Endothelial cell of umbilical vein (primary cell): ENCODE measurements at regions not wholly inside any gene's neighbourhood (a gene's known extent, or its start where the extent isn't known, plus 50 kb on each side); places are given as distances from the start of the nearest gene placed in this dataset.

Experiments
- BruUV-seq: library from RNA; stranded (reverse); fragments of 400-500 nt; replicated peaks from 2 replicates; lab custom pipeline; 2021; lab: Mats Ljungman, UMichigan
- CTCF ChIA-PET: fragments of 300-600, 350-600 bp; sonication (Branson Sonifier 250); formaldehyde crosslinking; loops from one replicate; lab custom pipeline; 2021; ENCODE audit warnings: antibody characterized with exemption, inconsistent platforms; lab: Charles Lee
- POLR2A ChIA-PET: fragments of 300-600, 350-600 bp; sonication (Branson Sonifier 250); formaldehyde crosslinking; loops from one replicate; lab custom pipeline; 2021; ENCODE audit warnings: antibody characterized with exemption, inconsistent platforms; lab: Charles Lee
- DNase-seq: peaks from one replicate; pipeline ENCODE4 v3.0.0-alpha.2; 2011; ENCODE audit warnings: low read depth, low spot score
- FAIRE-seq: peaks from 2 replicates; lab custom pipeline; 2011; peaks lifted over from hg19 to GRCh38; lab: Jason Lieb, UNC
- H2AFZ ChIP-seq: 2 replicates; pipeline ENCODE4 v1.6.0; 2012; ENCODE audit warnings: low read depth, low read length, control low read depth, inconsistent platforms
- H3K27ac ChIP-seq: 2 replicates; pipeline ENCODE4 v1.5.1; 2011; ENCODE audit warnings: low read depth, mild to moderate bottlenecking, control low read depth, low read length, moderate library complexity; ENCODE audit not compliant: insufficient read depth
- H3K27me3 ChIP-seq, 2 experiments: 2 replicates each; pipeline versions ENCODE4 v1.6.0 to v1.6.1; 2011; ENCODE audit warnings: low read length in 2 of 2, mixed read lengths in 1 of 2; ENCODE audit not compliant: control insufficient read depth in 2 of 2, insufficient read depth in 2 of 2
- H3K36me3 ChIP-seq, 2 experiments: 2 replicates in 1 of 2; 3 replicates in 1 of 2; pipeline ENCODE4 v1.5.1; 2011; ENCODE audit warnings: low read length in 2 of 2, mild to moderate bottlenecking in 1 of 2, moderate library complexity in 1 of 2; ENCODE audit not compliant: control insufficient read depth in 2 of 2, insufficient read depth in 2 of 2; ENCODE audit errors: extremely low read depth in 1 of 2
- H3K4me1 ChIP-seq: 3 replicates; pipeline ENCODE4 v1.5.1; 2011; ENCODE audit warnings: mild to moderate bottlenecking, low read length; ENCODE audit not compliant: control insufficient read depth, insufficient read depth; ENCODE audit errors: extremely low read depth
- H3K4me2 ChIP-seq: 2 replicates; pipeline ENCODE4 v1.6.1; 2011; ENCODE audit warnings: low read length, control low read depth, mixed read lengths; ENCODE audit not compliant: insufficient read depth
- H3K4me3 ChIP-seq, 3 experiments: fragments of 200-600 bp in 1 of 3; sonication (generic), shearing (Covaris generic) in 1 of 3; replicated peaks in 1 of 3; 2 replicates each; pipeline ENCODE4 v1.5.1; 2011 to 2016; ENCODE audit warnings: control low read depth in 3 of 3, low read length in 3 of 3, mild to moderate bottlenecking in 2 of 3, inconsistent platforms in 1 of 3, low read depth in 1 of 3, moderate library complexity in 1 of 3; ENCODE audit not compliant: insufficient read depth in 1 of 3
- H3K79me2 ChIP-seq: 2 replicates; pipeline ENCODE4 v1.6.0; 2012; ENCODE audit warnings: low read length, inconsistent platforms; ENCODE audit not compliant: control insufficient read depth, insufficient read depth
- H3K9ac ChIP-seq: replicated peaks from 2 replicates; pipeline ENCODE3; 2011; ENCODE audit warnings: low read length, control low read depth; ENCODE audit not compliant: insufficient read depth; ENCODE audit errors: extremely low read depth
- H3K9me1 ChIP-seq: replicated peaks from 3 replicates; pipeline ENCODE4 v1.6.0; 2011; ENCODE audit warnings: mild to moderate bottlenecking, low read length; ENCODE audit not compliant: control insufficient read depth, insufficient read depth; ENCODE audit errors: extremely low read depth
- H3K9me3 ChIP-seq: replicated peaks from 2 replicates; pipeline ENCODE4 v1.5.1; 2012; ENCODE audit warnings: low read length, inconsistent platforms; ENCODE audit not compliant: control insufficient read depth, insufficient read depth
- H4K20me1 ChIP-seq: replicated peaks from 2 replicates; pipeline ENCODE3; 2011; ENCODE audit warnings: mild to moderate bottlenecking, low read length; ENCODE audit not compliant: control insufficient read depth, insufficient read depth; ENCODE audit errors: extremely low read depth
- EZH2 ChIP-seq: IDR thresholded peaks from 2 replicates; pipeline ENCODE4 v1.6.1; 2012; ENCODE audit warnings: borderline replicate concordance, low read depth, mild to moderate bottlenecking, moderate library complexity, low read length, inconsistent platforms; ENCODE audit not compliant: severe bottlenecking
- FOS ChIP-seq: IDR thresholded peaks from 2 replicates; pipeline ENCODE4 v1.6.1; 2011; ENCODE audit warnings: mild to moderate bottlenecking, low read length, moderate library complexity, borderline replicate concordance; ENCODE audit not compliant: insufficient read depth
- GATA2 ChIP-seq: IDR thresholded peaks from 2 replicates; pipeline ENCODE4 v1.7.0; 2011; ENCODE audit warnings: low read depth, mild to moderate bottlenecking, moderate library complexity, mixed read lengths, low read length; ENCODE audit not compliant: insufficient read length, insufficient read depth
- JUN ChIP-seq: IDR thresholded peaks from 2 replicates; pipeline ENCODE4 v1.6.1; 2011; ENCODE audit warnings: borderline replicate concordance, low read depth; ENCODE audit not compliant: insufficient read length, insufficient read depth
- MAX ChIP-seq: IDR thresholded peaks from 2 replicates; pipeline ENCODE4 v1.6.1; 2011; ENCODE audit not compliant: insufficient read depth, insufficient read length
- POLR2A ChIP-seq: IDR thresholded peaks from 2 replicates; pipeline ENCODE4 v1.6.1; 2012; ENCODE audit warnings: low read depth, mild to moderate bottlenecking, control low read depth, low read length
- POLR2AphosphoS5 ChIP-seq: IDR thresholded peaks from 2 replicates; pipeline ENCODE4 v1.6.1; 2012; ENCODE audit warnings: low read depth, mild to moderate bottlenecking, control low read depth, low read length, moderate library complexity; ENCODE audit not compliant: insufficient read depth
- dilution Hi-C: fragments of 300-500 bp; cut with MboI; formaldehyde crosslinking; loops from one replicate; pipeline ENCODE4 v1.15.0; 2019; ENCODE audit warnings: low sequenced_read_pairs; ENCODE audit not compliant: extremely low pct_ligation_motif_present
- intact Hi-C: fragments of 100-400 bp; cut with micrococcal nuclease; formaldehyde crosslinking; loops from one replicate; pipeline ENCODE4 v1.10.0; 2022

DNA sequence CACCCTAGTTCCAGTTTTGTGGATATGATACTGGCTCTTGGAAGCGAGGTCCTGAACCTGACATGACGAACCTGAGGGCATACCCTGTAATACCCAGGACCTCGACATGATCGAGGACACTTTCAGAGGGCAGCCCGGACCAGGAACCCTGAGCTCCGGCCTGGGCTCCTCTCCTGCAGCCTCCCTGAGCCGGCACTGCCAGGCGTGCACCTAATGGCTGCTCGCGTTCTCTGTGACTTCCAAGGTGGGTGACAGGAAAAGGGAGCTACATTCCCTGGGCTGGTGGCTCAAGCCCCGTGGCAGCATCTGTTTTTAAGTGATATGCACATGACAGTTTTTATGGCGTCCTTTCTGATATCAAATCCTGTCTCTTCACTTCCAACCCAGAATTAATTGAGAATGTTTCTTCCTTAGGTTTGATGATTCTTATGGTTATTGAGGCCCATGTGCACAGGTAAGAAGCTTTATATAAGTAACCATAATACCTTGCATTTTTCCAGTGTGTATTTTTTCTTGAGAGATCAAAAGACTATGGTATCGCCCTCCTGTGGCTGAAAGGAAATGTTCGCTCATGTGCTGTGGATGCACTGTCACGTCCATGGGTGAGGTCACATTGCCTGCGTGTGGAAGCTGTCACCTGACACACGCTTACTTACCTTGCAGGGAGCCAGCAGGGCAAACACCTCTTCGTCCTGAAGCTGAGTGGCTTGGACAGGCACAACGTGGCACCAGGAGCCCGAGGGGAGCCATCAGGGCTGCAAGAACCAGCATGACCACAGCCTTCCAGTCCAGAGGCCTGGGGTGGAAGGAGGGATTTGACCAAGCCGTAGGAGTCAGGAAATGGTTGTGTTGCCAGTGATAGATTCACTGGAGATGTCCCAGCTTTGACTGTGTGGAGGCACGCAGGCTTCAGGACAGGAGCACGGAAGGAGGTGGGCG, 367.4 kb upstream of the MYT1L start:
- H2AFZ ChIP-seq, result no peak overlapping the region
- ChIA-PET POLR2A (no interaction called here), CTCF (no interaction called here)
- H3K9ac ChIP-seq, result no peak overlapping the region
- no peaks in the 10 kb centered on the region for H3K9me1 ChIP-seq
- intact Hi-C loops (no loop called here), dilution Hi-C loops (no loop called here)
- TF ChIP-seq POLR2A, result no peak
- TF ChIP-seq EZH2, result no peak
- no peak for TF ChIP-seq GATA2
- TF ChIP-seq POLR2AphosphoS5, result no peak
- no peak for TF ChIP-seq JUN
- TF ChIP-seq MAX, result no peak
- TF ChIP-seq FOS, result no peak
- DNase-seq (no peak), FAIRE-seq (no peak)
- H3K9me3 ChIP-seq, result peaks cover 5% of the 10 kb centered on the region
- H3K4me1 ChIP-seq, result no peaks in the 10 kb centered on the region
- no peaks in the 10 kb centered on the region for H3K79me2 ChIP-seq
- no peaks in the 10 kb centered on the region for H3K27me3 ChIP-seq
- BruUV-seq, result no TSS peak
- H3K4me2 ChIP-seq, result no peak overlapping the region
- H3K27ac ChIP-seq, result no peak overlapping the region
- no peaks in the 10 kb centered on the region for H3K36me3 ChIP-seq
- no peak overlapping the region for H3K4me3 ChIP-seq
- no peaks in the 10 kb centered on the region for H4K20me1 ChIP-seq
